Upper lobe of left lung (tissue), 6 donors: ENCODE measurements at regions not wholly inside any gene's neighbourhood (a gene's known extent, or its start where the extent isn't known, plus 50 kb on each side); places are given as distances from the start of the nearest gene placed in this dataset.

Source experiments
- ATAC-seq, 2 donors: fragments of 200-7000 bp; cut with Tn5 transposase; one replicate each; pipeline ENCODE4 v1.9.1; 2022; ENCODE audit warnings: mild to moderate bottlenecking in 2 of 2, moderate library complexity in 2 of 2; ENCODE audit not compliant: low FRiP score in 2 of 2
- DNase-seq, 2 donors: peaks; one replicate each; pipeline ENCODE4 v3.0.0-alpha.2; 2019 to 2020
- H3K27ac ChIP-seq, 4 donors: fragments of 200-600 bp; sonication (generic); one replicate each; pipeline ENCODE4 v1.5.1; 2016 to 2019
- H3K27me3 ChIP-seq, 4 donors: fragments of 200-600 bp; sonication (generic); one replicate each; pipeline ENCODE4 v1.5.1; 2017 to 2019
- H3K36me3 ChIP-seq, 4 donors: fragments of 200-600 bp; sonication (generic); one replicate each; pipeline ENCODE4 v1.5.1; 2016 to 2019
- H3K4me1 ChIP-seq, 4 donors: fragments of 200-600 bp; sonication (generic); one replicate each; pipeline ENCODE4 v1.5.1; 2018 to 2019
- H3K4me3 ChIP-seq, 4 donors: fragments of 200-600 bp; sonication (generic); one replicate each; pipeline ENCODE4 v1.5.1; 2017 to 2019; ENCODE audit warnings: mild to moderate bottlenecking in 2 of 4, moderate library complexity in 1 of 4
- H3K9me3 ChIP-seq, 4 donors: fragments of 200-600 bp; sonication (generic); one replicate each; pipeline ENCODE4 v1.5.1; 2018 to 2019
- CTCF ChIP-seq, 6 experiments: fragments of 450-650 bp in 4 of 6; fragments of 200-600 bp in 2 of 6; sonication (generic) in 2 of 6; IDR thresholded peaks; one replicate each; pipeline ENCODE4 v1.5.1; 2016 to 2019; ENCODE audit warnings: antibody characterized with exemption in 6 of 6
- EP300 ChIP-seq, 4 donors: sonication (generic); formaldehyde crosslinking; IDR thresholded peaks; one replicate each; pipeline ENCODE4 v1.5.1; 2017; ENCODE audit warnings: antibody characterized with exemption in 4 of 4, control low read depth in 2 of 4
- POLR2A ChIP-seq, 4 donors: fragments of 450-650 bp; IDR thresholded peaks; one replicate each; pipeline ENCODE4 v1.5.1; 2016 to 2017; ENCODE audit warnings: antibody characterized with exemption in 4 of 4, mild to moderate bottlenecking in 2 of 4
- POLR2AphosphoS5 ChIP-seq, 2 donors: sonication (generic); formaldehyde crosslinking; IDR thresholded peaks; one replicate each; pipeline ENCODE4 v1.5.1; 2017; ENCODE audit warnings: antibody characterized with exemption in 2 of 2
- WGBS, 2 donors: methylation state at CpG; one replicate each; pipeline ENCODE4 v1.1.5; 2017 to 2018; 5-methylcytosine and 5-hydroxymethylcytosine counted together
- donor health status: DM: no; HTN: no; CAD: no; lungs with moderate emphysema.
- donor health status: DM: no; HTN: yes; CAD: no; lungs with severe emphysema.

GRCh38 chr1:101154547-101154946, 82.3 kb upstream of the S1PR1 start:
- Histone ChIP-seq H3K4me3 (no peak overlapping the region), H3K9me3 (no peaks in the 10 kb centered on the region), H3K36me3 (no peaks in the 10 kb centered on the region), H3K4me1 (peaks cover 0 to 8% (median 4%) of the 10 kb centered on the region in 4 donors), H3K27me3 (no peaks in the 10 kb centered on the region), H3K27ac (no peak overlapping the region)
- WGBS, 2 donors: 72 to 86% methylated on average over 1 of the region's 1 CpG
- no peak for DNase-seq
- no peak for ATAC-seq
- no peak for TF ChIP-seq EP300 (IDR thresholded peaks at IDR 0.05)
- TF ChIP-seq POLR2AphosphoS5 (IDR thresholded peaks at IDR 0.05): no peak
- TF ChIP-seq CTCF (IDR thresholded peaks at IDR 0.05): no peak
- TF ChIP-seq POLR2A (IDR thresholded peaks at IDR 0.05): no peak

GRCh38 chr1:101153692-101154091, 83.1 kb upstream of the S1PR1 start:
- no peak overlapping the region for H3K27ac ChIP-seq
- DNase-seq: no peak
- H3K27me3 ChIP-seq: no peaks in the 10 kb centered on the region
- H3K9me3 ChIP-seq: no peaks in the 10 kb centered on the region
- no peak for TF ChIP-seq POLR2AphosphoS5 (IDR thresholded peaks at IDR 0.05)
- TF ChIP-seq POLR2A (IDR thresholded peaks at IDR 0.05): no peak
- TF ChIP-seq CTCF (IDR thresholded peaks at IDR 0.05): no peak
- no peak for TF ChIP-seq EP300 (IDR thresholded peaks at IDR 0.05)
- ATAC-seq: no peak
- H3K4me3 ChIP-seq: no peak overlapping the region
- H3K4me1 ChIP-seq: peaks cover 2 to 13% (median 8%) of the 10 kb centered on the region in 4 donors
- 81 to 88% methylated on average over 2 of the region's 2 CpGs for WGBS, 2 donors
- no peaks in the 10 kb centered on the region for H3K36me3 ChIP-seq

GRCh38 chr1:101152633-101153032, 84.2 kb upstream of the S1PR1 start:
- ATAC-seq (no peak), DNase-seq (no peak)
- H3K4me1 ChIP-seq: peaks cover 2 to 15% (median 8%) of the 10 kb centered on the region in 4 donors
- no peak overlapping the region for H3K27ac ChIP-seq
- TF ChIP-seq POLR2AphosphoS5 (IDR thresholded peaks at IDR 0.05): no peak
- no peak for TF ChIP-seq CTCF (IDR thresholded peaks at IDR 0.05)
- TF ChIP-seq POLR2A (IDR thresholded peaks at IDR 0.05): no peak
- TF ChIP-seq EP300 (IDR thresholded peaks at IDR 0.05): no peak
- H3K36me3 ChIP-seq: no peaks in the 10 kb centered on the region
- 95 to 97% methylated on average over 4 of the region's 4 CpGs for WGBS, 2 donors
- H3K9me3 ChIP-seq: no peaks in the 10 kb centered on the region
- H3K4me3 ChIP-seq: no peak overlapping the region
- H3K27me3 ChIP-seq: no peaks in the 10 kb centered on the region

GRCh38 chr1:101151286-101151685, 85.5 kb upstream of the S1PR1 start:
- no peak for DNase-seq
- ATAC-seq: no peak

More at GRCh38 chr1:101151286-101151685, 85.5 kb upstream of the S1PR1 start:
- Histone ChIP-seq H3K27ac (peak overlapping the region in 1 of 4 donors; percentile 42), H3K36me3 (no peaks in the 10 kb centered on the region), H3K4me3 (no peak overlapping the region), H3K4me1 (peaks cover 2 to 15% (median 8%) of the 10 kb centered on the region in 4 donors), H3K9me3 (no peaks in the 10 kb centered on the region), H3K27me3 (no peaks in the 10 kb centered on the region)
- TF ChIP-seq CTCF (IDR thresholded peaks at IDR 0.05): no peak
- no peak for TF ChIP-seq EP300 (IDR thresholded peaks at IDR 0.05)
- TF ChIP-seq POLR2A (IDR thresholded peaks at IDR 0.05): no peak
- TF ChIP-seq POLR2AphosphoS5 (IDR thresholded peaks at IDR 0.05): no peak
- 90 to 95% methylated on average over 2 of the region's 2 CpGs for WGBS, 2 donors
